Calu3 (cell line): ENCODE measurements at regions not wholly inside any gene's neighbourhood (a gene's known extent, or its start where the extent isn't known, plus 50 kb on each side); places are given as distances from the start of the nearest gene placed in this dataset.

Experiments
- BruUV-seq: library from RNA; stranded (reverse); fragments of 400-500 nt; replicated peaks from 2 replicates; lab custom pipeline; 2021; lab: Mats Ljungman, UMichigan
- CTCF ChIA-PET: fragments of 300-600 bp; sonication (Branson Sonifier 250); formaldehyde crosslinking; loops from one replicate; lab custom pipeline; 2022; ENCODE audit warnings: antibody characterized with exemption; lab: Charles Lee
- DNase-seq: peaks from one replicate; pipeline ENCODE4 v3.0.0; 2022
- H3K27ac Mint-ChIP-seq: one replicate; pipeline ENCODE4 v1.8.0; 2022; ENCODE audit warnings: mixed read lengths; ENCODE audit not compliant: unreplicated experiment
- H3K27me3 Mint-ChIP-seq: one replicate; pipeline ENCODE4 v1.8.0; 2022; ENCODE audit warnings: mixed read lengths; ENCODE audit not compliant: unreplicated experiment
- H3K36me3 Mint-ChIP-seq: one replicate; pipeline ENCODE4 v1.8.0; 2022; ENCODE audit warnings: mild to moderate bottlenecking, moderate library complexity, mixed read lengths; ENCODE audit not compliant: insufficient read depth, unreplicated experiment
- H3K4me1 Mint-ChIP-seq: one replicate; pipeline ENCODE4 v1.8.0; 2022; ENCODE audit warnings: mild to moderate bottlenecking, low read depth, mixed read lengths; ENCODE audit not compliant: unreplicated experiment
- H3K4me3 Mint-ChIP-seq: one replicate; pipeline ENCODE4 v1.8.0; 2022; ENCODE audit warnings: mild to moderate bottlenecking, low read depth, moderate library complexity, mixed read lengths; ENCODE audit not compliant: unreplicated experiment
- H3K9me3 Mint-ChIP-seq: one replicate; pipeline ENCODE4 v1.8.0; 2022; ENCODE audit warnings: low read depth, mixed read lengths; ENCODE audit not compliant: unreplicated experiment
- CTCF ChIP-seq: fragments of 200-600 bp; IDR thresholded peaks from one replicate; pipeline ENCODE4 v1.8.0; 2022; ENCODE audit warnings: antibody characterized with exemption; ENCODE audit not compliant: unreplicated experiment
- intact Hi-C: fragments of 100-400 bp; cut with micrococcal nuclease; formaldehyde crosslinking; loops from one replicate; pipeline ENCODE4 v1.10.0; 2022; ENCODE audit not compliant: unreplicated experiment

GRCh38 chr7:9945131-9945530 lies 1028.5 kb upstream of the PHF14 start:
- no peak overlapping the region for H3K4me3 Mint-ChIP-seq
- H3K27ac Mint-ChIP-seq = no peak overlapping the region
- CTCF ChIA-PET = no interaction called here
- H3K4me1 Mint-ChIP-seq = no peaks in the 10 kb centered on the region
- DNase-seq = no peak
- no TSS peak for BruUV-seq
- peaks cover 6% of the 10 kb centered on the region for H3K9me3 Mint-ChIP-seq
- TF ChIP-seq CTCF = no peak
- H3K36me3 Mint-ChIP-seq = no peaks in the 10 kb centered on the region
- intact Hi-C loops = no loop called here
- no peaks in the 10 kb centered on the region for H3K27me3 Mint-ChIP-seq

- DNase-seq = no peak
- Mint-ChIP-seq H3K36me3 (no peaks in the 10 kb centered on the region), H3K27ac (no peak overlapping the region), H3K4me3 (no peak overlapping the region), H3K27me3 (no peaks in the 10 kb centered on the region), H3K4me1 (no peaks in the 10 kb centered on the region), H3K9me3 (peaks cover 6% of the 10 kb centered on the region)
- BruUV-seq = no TSS peak
- CTCF ChIA-PET = no interaction called here
- no peak for TF ChIP-seq CTCF
- intact Hi-C loops = no loop called here
Observed at GRCh38 chr7:9945857-9946256, 1027.8 kb upstream of the PHF14 start.

- Mint-ChIP-seq H3K36me3 (no peaks in the 10 kb centered on the region), H3K27me3 (no peaks in the 10 kb centered on the region), H3K4me1 (no peaks in the 10 kb centered on the region), H3K4me3 (no peak overlapping the region), H3K27ac (no peak overlapping the region), H3K9me3 (peaks cover 7% of the 10 kb centered on the region)
- no peak for TF ChIP-seq CTCF
- no peak for DNase-seq
- CTCF ChIA-PET = no interaction called here
- intact Hi-C loops = no loop called here
- BruUV-seq = no TSS peak
Observed at GRCh38 chr7:9955138-9955537, 1018.5 kb upstream of the PHF14 start.

GRCh38 chr7:9958486-9958885 lies 1015.2 kb upstream of the PHF14 start:
- CTCF ChIA-PET = no interaction called here
- Mint-ChIP-seq H3K27ac (no peak overlapping the region), H3K36me3 (no peaks in the 10 kb centered on the region), H3K9me3 (peaks cover 7% of the 10 kb centered on the region), H3K27me3 (no peaks in the 10 kb centered on the region), H3K4me1 (no peaks in the 10 kb centered on the region), H3K4me3 (no peak overlapping the region)
- intact Hi-C loops = no loop called here
- TF ChIP-seq CTCF = no peak
- no peak for DNase-seq
- no TSS peak for BruUV-seq
